K562 (cell line): ENCODE measurements at regions not wholly inside any gene's neighbourhood (a gene's known extent, or its start where the extent isn't known, plus 50 kb on each side); places are given as distances from the start of the nearest gene placed in this dataset.

Source experiments
- ATAC-seq: fragments of 200-7000 bp; cut with Tn5 transposase; 3 replicates; pipeline ENCODE4 v1.9.1; 2020; ENCODE audit warnings: moderate library complexity
- BruUV-seq: library from RNA; stranded (reverse); fragments of 400-500 nt; replicated peaks from 2 replicates; lab custom pipeline; 2021; lab: Mats Ljungman, UMichigan
- CTCF ChIA-PET: fragments of 300-600 bp; formaldehyde crosslinking; extraction: SDS; loops from one replicate; lab custom pipeline; 2021; ENCODE audit warnings: low intra/inter-chr PET ratio; lab: Yijun Ruan, JAX
- POLR2A ChIA-PET: fragments of 300-600, 350-650 bp; sonication (Branson Sonifier 250); formaldehyde crosslinking; extraction: SDS; loops from one replicate; lab custom pipeline; 2021; ENCODE audit warnings: antibody characterized with exemption, inconsistent platforms; lab: Yijun Ruan, JAX
- DNase-seq, 4 experiments: peaks; one replicate each; pipeline versions ENCODE4 v3.0.0 to v3.0.0-alpha.2; 2011 to 2018; ENCODE audit warnings: low spot score in 3 of 4, mixed read lengths in 3 of 4; ENCODE audit errors: extremely low read depth in 1 of 4
- FAIRE-seq: peaks from 2 replicates; lab custom pipeline; 2011; peaks lifted over from hg19 to GRCh38; lab: Jason Lieb, UNC
- H2AFZ ChIP-seq: 2 replicates; pipeline ENCODE4 v1.6.0; 2011; ENCODE audit warnings: low read depth, low read length, control low read depth, inconsistent platforms
- H3K27ac ChIP-seq: fragments of 200-600 bp; 3 replicates; pipeline ENCODE4 v1.8.0; 2011; ENCODE audit warnings: low read depth, mild to moderate bottlenecking, control low read depth, inconsistent platforms, low read length, moderate library complexity, mixed read lengths; ENCODE audit errors: extremely low read depth
- H3K27me3 ChIP-seq, 2 experiments: fragments of 300-600 bp in 1 of 2; 2 replicates in 1 of 2; 3 replicates in 1 of 2; pipeline versions ENCODE4 v1.6.0 to v1.8.0; 2011; ENCODE audit warnings: inconsistent platforms in 2 of 2, low read length in 2 of 2, mild to moderate bottlenecking in 1 of 2, mixed read lengths in 1 of 2, moderate library complexity in 1 of 2; ENCODE audit not compliant: control insufficient read depth in 2 of 2, insufficient read depth in 2 of 2
- H3K36me3 ChIP-seq: fragments of 300-600 bp; 3 replicates; pipeline ENCODE4 v1.8.0; 2011; ENCODE audit warnings: mild to moderate bottlenecking, low read length, inconsistent platforms; ENCODE audit not compliant: control insufficient read depth, insufficient read depth
- H3K4me1 ChIP-seq, 2 experiments: fragments of 200-600 bp in 1 of 2; replicated peaks in 1 of 2; 2 replicates in 1 of 2; 3 replicates in 1 of 2; pipeline versions ENCODE4 v1.5.1 to v1.8.0; 2011; ENCODE audit warnings: inconsistent platforms in 2 of 2, low read length in 2 of 2, mild to moderate bottlenecking in 1 of 2, mixed read lengths in 1 of 2, moderate library complexity in 1 of 2; ENCODE audit not compliant: control insufficient read depth in 2 of 2, insufficient read depth in 2 of 2
- H3K4me2 ChIP-seq: 2 replicates; pipeline ENCODE4 v1.6.1; 2011; ENCODE audit warnings: low read length, control low read depth, inconsistent platforms, mixed read lengths; ENCODE audit not compliant: insufficient read depth
- H3K4me3 ChIP-seq: fragments of 200-600 bp; sonication (generic), shearing (Covaris generic); 2 replicates; pipeline ENCODE4 v1.5.1; 2016; ENCODE audit warnings: control low read depth, inconsistent platforms
- H3K79me2 ChIP-seq: fragments of 200-600 bp; 3 replicates; pipeline ENCODE4 v1.8.0; 2011; ENCODE audit warnings: low read length, inconsistent platforms; ENCODE audit not compliant: control insufficient read depth, insufficient read depth
- H3K9ac ChIP-seq, 2 experiments: 2 replicates each; pipeline versions ENCODE4 v1.6.0 to v1.6.1; 2011; ENCODE audit warnings: low read depth in 2 of 2, low read length in 2 of 2, control low read depth in 1 of 2, inconsistent platforms in 1 of 2, mild to moderate bottlenecking in 1 of 2, mixed read lengths in 1 of 2; ENCODE audit not compliant: insufficient read depth in 1 of 2
- H3K9me1 ChIP-seq: one replicate; pipeline ENCODE4 v1.6.0; 2011; ENCODE audit warnings: inconsistent platforms, mild to moderate bottlenecking, low read length, moderate library complexity; ENCODE audit not compliant: control insufficient read depth, insufficient read depth
- H3K9me3 ChIP-seq: replicated peaks from 2 replicates; pipeline ENCODE4 v1.5.1; 2011; ENCODE audit warnings: low read depth, low read length, inconsistent platforms; ENCODE audit not compliant: control insufficient read depth, insufficient read depth
- H4K20me1 ChIP-seq: replicated peaks from 2 replicates; pipeline ENCODE4 v1.6.1; 2011; ENCODE audit warnings: low read length, inconsistent platforms, mixed read lengths; ENCODE audit not compliant: control insufficient read depth, insufficient read depth
- BCOR ChIP-seq: fragments of 450-650 bp; IDR thresholded peaks from 2 replicates; pipeline ENCODE4 v1.6.1; 2016
- ELF2 ChIP-seq: fragments of 250-450 bp; sonication (Bioruptor Pico); IDR thresholded peaks from 2 replicates; pipeline ENCODE4 v1.5.0; 2021; ENCODE audit warnings: mild to moderate bottlenecking
- MED1 ChIP-seq: sonication (generic); formaldehyde crosslinking; IDR thresholded peaks from 2 replicates; pipeline ENCODE4 v1.8.1; 2023; ENCODE audit warnings: missing genetic modification reagents, borderline replicate concordance
- NEUROD1 ChIP-seq: fragments of 150-350 bp; IDR thresholded peaks from 2 replicates; pipeline ENCODE4 v1.6.1; 2014; ENCODE audit warnings: borderline replicate concordance, low read length, low read depth; ENCODE audit not compliant: partially characterized antibody
- RFX1 ChIP-seq: fragments of 450-650 bp; IDR thresholded peaks from 2 replicates; pipeline ENCODE4 v1.6.1; 2016; ENCODE audit warnings: mild to moderate bottlenecking, moderate library complexity
- ZNF217 ChIP-seq: sonication (generic); formaldehyde crosslinking; IDR thresholded peaks from 2 replicates; pipeline ENCODE4 v1.8.0; 2022; ENCODE audit warnings: mild to moderate bottlenecking, missing genetic modification reagents
- ZNF253 ChIP-seq: fragments of 250-450 bp; sonication (Bioruptor Pico); conservative IDR thresholded peaks from 2 replicates; pipeline ENCODE4 v1.6.1; 2021; ENCODE audit warnings: mild to moderate bottlenecking
- ZNF311 ChIP-seq: fragments of 250-450 bp; sonication (Bioruptor Pico); IDR thresholded peaks from 2 replicates; pipeline ENCODE4 v1.4.0; 2020; ENCODE audit warnings: mild to moderate bottlenecking, moderate library complexity
- ZNF780A ChIP-seq: fragments of 250-450 bp; sonication (Bioruptor Pico); IDR thresholded peaks from 2 replicates; pipeline ENCODE4 v1.5.0; 2021; ENCODE audit warnings: mild to moderate bottlenecking
- WGBS: fragments of 100-300 bp; shearing (Covaris generic); methylation state at CpG from one replicate; pipeline ENCODE4 v1.1.6; 2016; ENCODE audit warnings: low coverage, mixed read lengths; ENCODE audit not compliant: insufficient coverage; ENCODE audit errors: missing lambda C conversion rate; 5-methylcytosine and 5-hydroxymethylcytosine counted together
- in situ Hi-C: fragments of 300-500 bp; cut with MboI; formaldehyde crosslinking; loops from 4 replicates; pipeline ENCODE4 v1.15.0; 2018; ENCODE audit warnings: inconsistent platforms, mixed read lengths
- intact Hi-C: fragments of 100-400 bp; cut with micrococcal nuclease; formaldehyde crosslinking; loops from 2 replicates; pipeline ENCODE4 v1.14.2; 2022

DNA sequence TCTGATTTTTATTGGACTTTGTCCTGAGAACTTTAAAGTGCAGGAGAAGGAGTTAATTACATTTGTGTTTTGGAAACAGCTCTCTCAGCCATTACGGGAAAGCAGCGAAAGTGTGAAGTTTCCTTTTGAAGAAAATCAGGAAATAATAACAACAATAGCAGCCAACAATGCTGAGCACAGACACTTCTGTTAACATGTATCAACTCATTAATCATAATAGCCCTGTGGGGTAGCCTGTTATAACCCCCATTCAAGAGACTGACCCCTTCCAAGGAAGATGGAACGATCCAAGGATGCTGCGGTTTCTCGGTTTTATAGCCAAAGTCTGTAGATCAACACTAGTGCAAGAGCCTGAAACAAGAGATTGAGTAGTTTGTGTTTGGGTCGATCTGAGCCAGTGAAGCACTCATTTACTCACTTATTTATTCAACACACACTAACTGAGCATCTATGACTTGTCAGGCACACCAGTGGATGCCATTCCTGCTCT lies 195.5 kb downstream of the DRD1 start (continued):
- no peak for TF ChIP-seq NEUROD1
- no peak for TF ChIP-seq MED1 (CRISPR knock-in tag)
- TF ChIP-seq ZNF780A (CRISPR knock-in tag), result no peak
- no peak for TF ChIP-seq BCOR
- TF ChIP-seq ZNF253 (CRISPR knock-in tag), result no peak
- no peak for TF ChIP-seq ZNF311 (CRISPR knock-in tag)

DNA sequence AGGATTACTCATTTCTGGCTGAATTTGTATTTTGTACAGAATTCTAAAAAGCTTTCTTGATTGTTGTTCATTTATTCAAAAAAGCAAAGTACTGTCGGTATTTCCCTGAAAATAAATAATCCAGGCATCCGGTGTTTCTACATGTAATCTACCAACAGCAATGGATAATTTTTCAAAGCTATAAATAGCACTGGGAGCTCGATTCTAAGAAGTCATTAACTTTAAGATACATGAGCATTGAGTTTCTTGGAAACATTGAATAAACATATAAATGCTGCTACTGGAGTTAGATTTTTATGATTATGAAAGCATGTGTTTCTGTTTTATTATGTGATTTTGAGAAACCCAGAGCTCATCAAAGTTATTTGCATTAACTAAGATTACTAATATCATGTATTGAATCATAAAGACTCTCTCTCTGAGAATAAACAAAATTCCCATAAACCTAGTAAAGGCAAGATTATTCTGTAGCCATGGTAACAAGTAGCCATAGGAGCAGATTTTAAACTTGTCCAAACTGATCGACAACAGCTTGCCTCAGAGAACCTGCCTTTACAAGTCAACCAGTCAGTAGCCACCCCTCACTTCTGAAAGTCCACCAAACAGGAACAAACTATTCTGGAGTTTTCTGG lies 197.0 kb downstream of the DRD1 start:
- H2AFZ ChIP-seq, result no peak overlapping the region
- in situ Hi-C loops (no loop called here), intact Hi-C loops (no loop called here)
- no peak overlapping the region for H3K9ac ChIP-seq
- BruUV-seq, result no TSS peak
- no peaks in the 10 kb centered on the region for H3K9me1 ChIP-seq
- FAIRE-seq, result no peak
- peak; percentile 57; the same call in 1 of the 2 replicates for TF ChIP-seq RFX1
- no peak for TF ChIP-seq ELF2 (CRISPR knock-in tag)
- no peak for TF ChIP-seq ZNF217
- H3K27me3 ChIP-seq, result no peaks in the 10 kb centered on the region; a peak in 1 of 5 replicates
- peaks cover 5% of the 10 kb centered on the region; the same call in 1 of the 2 replicates for H4K20me1 ChIP-seq
- H3K4me3 ChIP-seq, result no peak overlapping the region
- no peaks in the 10 kb centered on the region for H3K9me3 ChIP-seq
- no peak for ATAC-seq
- WGBS, result 2% methylated on average over 4 of the region's 4 CpGs
- no peak overlapping the region for H3K4me2 ChIP-seq
- ChIA-PET CTCF (no interaction called here), POLR2A (interaction anchor here (0.5 kb wide), 1 partner anchor 111 kb away, joined by 3 read pairs; no protein-coding TSS in a partner anchor)
- no peaks in the 10 kb centered on the region for H3K36me3 ChIP-seq
- H3K4me1 ChIP-seq, result no peaks in the 10 kb centered on the region
- no peaks in the 10 kb centered on the region for H3K79me2 ChIP-seq
- DNase-seq, result no peak
- H3K27ac ChIP-seq, result no peak overlapping the region
